LHCN-M2 (cell line): ENCODE measurements at regions not wholly inside any gene's neighbourhood (a gene's known extent, or its start where the extent isn't known, plus 50 kb on each side); places are given as distances from the start of the nearest gene placed in this dataset.
A peak's percentile ranks its signal among the peaks of the same experiment; 100 is the strongest.

Experiments
- DNase-seq: peaks from one replicate; pipeline ENCODE4 v3.0.0-alpha.2; 2012; ENCODE audit warnings: low read depth

- DNase-seq, result no peak
Measured at GRCh38 chr12:5377997-5378592, 53.8 kb upstream of the NTF3 start.

DNA sequence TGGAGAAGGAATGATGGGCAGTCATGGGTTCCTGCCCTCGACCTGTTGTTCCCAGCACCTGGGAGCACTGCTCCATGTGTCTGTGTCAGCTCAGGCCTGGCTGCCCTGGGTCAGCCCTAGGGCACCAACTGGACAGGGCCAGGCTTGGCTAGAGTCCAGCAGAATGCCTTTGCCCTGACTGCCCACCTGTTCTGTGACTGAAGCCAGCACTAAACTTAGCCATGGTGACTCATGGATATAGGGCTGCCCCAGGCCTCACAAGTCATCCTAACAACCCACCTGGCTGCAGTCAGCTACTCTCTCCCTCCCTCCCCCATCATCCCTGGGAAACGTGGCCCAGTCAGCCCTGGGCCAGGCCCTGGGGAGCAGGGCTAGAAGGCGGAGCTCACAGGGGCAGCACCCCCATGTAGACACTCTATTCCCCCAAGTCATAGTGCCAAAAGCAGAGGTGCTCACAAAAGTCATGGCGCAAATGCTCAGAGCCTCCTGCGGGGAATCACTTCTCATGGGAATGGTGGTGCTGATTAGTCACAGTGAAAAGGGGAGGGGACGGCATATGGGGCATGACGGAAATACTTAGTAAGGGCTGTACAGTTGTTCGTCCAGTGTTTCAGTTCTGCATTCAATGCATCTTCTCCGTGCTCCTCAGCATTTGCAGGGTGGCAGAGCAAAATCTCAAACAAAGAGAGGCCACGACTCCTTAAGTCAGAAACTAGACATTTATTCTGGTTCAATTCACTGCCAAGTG, 52.0 kb upstream of the NTF3 start:
- DNase-seq, result peak; percentile 89
